K562 (cell line): ENCODE measurements at regions not wholly inside any gene's neighbourhood (a gene's known extent, or its start where the extent isn't known, plus 50 kb on each side); places are given as distances from the start of the nearest gene placed in this dataset.

Experiments used
- ATAC-seq: fragments of 200-7000 bp; cut with Tn5 transposase; 3 replicates; pipeline ENCODE4 v1.9.1; 2020; ENCODE audit warnings: moderate library complexity
- BruUV-seq: library from RNA; stranded (reverse); fragments of 400-500 nt; replicated peaks from 2 replicates; lab custom pipeline; 2021; lab: Mats Ljungman, UMichigan
- CTCF ChIA-PET: fragments of 300-600 bp; formaldehyde crosslinking; extraction: SDS; loops from one replicate; lab custom pipeline; 2021; ENCODE audit warnings: low intra/inter-chr PET ratio; lab: Yijun Ruan, JAX
- POLR2A ChIA-PET: fragments of 300-600, 350-650 bp; sonication (Branson Sonifier 250); formaldehyde crosslinking; extraction: SDS; loops from one replicate; lab custom pipeline; 2021; ENCODE audit warnings: antibody characterized with exemption, inconsistent platforms; lab: Yijun Ruan, JAX
- DNase-seq, 4 experiments: peaks; one replicate each; pipeline versions ENCODE4 v3.0.0 to v3.0.0-alpha.2; 2011 to 2018; ENCODE audit warnings: low spot score in 3 of 4, mixed read lengths in 3 of 4; ENCODE audit errors: extremely low read depth in 1 of 4
- FAIRE-seq: peaks from 2 replicates; lab custom pipeline; 2011; peaks lifted over from hg19 to GRCh38; lab: Jason Lieb, UNC
- H2AFZ ChIP-seq: 2 replicates; pipeline ENCODE4 v1.6.0; 2011; ENCODE audit warnings: low read depth, low read length, control low read depth, inconsistent platforms
- H3K27ac ChIP-seq: fragments of 200-600 bp; 3 replicates; pipeline ENCODE4 v1.8.0; 2011; ENCODE audit warnings: low read depth, mild to moderate bottlenecking, control low read depth, inconsistent platforms, low read length, moderate library complexity, mixed read lengths; ENCODE audit errors: extremely low read depth
- H3K27me3 ChIP-seq, 2 experiments: fragments of 300-600 bp in 1 of 2; 2 replicates in 1 of 2; 3 replicates in 1 of 2; pipeline versions ENCODE4 v1.6.0 to v1.8.0; 2011; ENCODE audit warnings: inconsistent platforms in 2 of 2, low read length in 2 of 2, mild to moderate bottlenecking in 1 of 2, mixed read lengths in 1 of 2, moderate library complexity in 1 of 2; ENCODE audit not compliant: control insufficient read depth in 2 of 2, insufficient read depth in 2 of 2
- H3K36me3 ChIP-seq: fragments of 300-600 bp; 3 replicates; pipeline ENCODE4 v1.8.0; 2011; ENCODE audit warnings: mild to moderate bottlenecking, low read length, inconsistent platforms; ENCODE audit not compliant: control insufficient read depth, insufficient read depth
- H3K4me1 ChIP-seq, 2 experiments: fragments of 200-600 bp in 1 of 2; replicated peaks in 1 of 2; 2 replicates in 1 of 2; 3 replicates in 1 of 2; pipeline versions ENCODE4 v1.5.1 to v1.8.0; 2011; ENCODE audit warnings: inconsistent platforms in 2 of 2, low read length in 2 of 2, mild to moderate bottlenecking in 1 of 2, mixed read lengths in 1 of 2, moderate library complexity in 1 of 2; ENCODE audit not compliant: control insufficient read depth in 2 of 2, insufficient read depth in 2 of 2
- H3K4me2 ChIP-seq: 2 replicates; pipeline ENCODE4 v1.6.1; 2011; ENCODE audit warnings: low read length, control low read depth, inconsistent platforms, mixed read lengths; ENCODE audit not compliant: insufficient read depth
- H3K4me3 ChIP-seq: fragments of 200-600 bp; sonication (generic), shearing (Covaris generic); 2 replicates; pipeline ENCODE4 v1.5.1; 2016; ENCODE audit warnings: control low read depth, inconsistent platforms
- H3K79me2 ChIP-seq: fragments of 200-600 bp; 3 replicates; pipeline ENCODE4 v1.8.0; 2011; ENCODE audit warnings: low read length, inconsistent platforms; ENCODE audit not compliant: control insufficient read depth, insufficient read depth
- H3K9ac ChIP-seq, 2 experiments: 2 replicates each; pipeline versions ENCODE4 v1.6.0 to v1.6.1; 2011; ENCODE audit warnings: low read depth in 2 of 2, low read length in 2 of 2, control low read depth in 1 of 2, inconsistent platforms in 1 of 2, mild to moderate bottlenecking in 1 of 2, mixed read lengths in 1 of 2; ENCODE audit not compliant: insufficient read depth in 1 of 2
- H3K9me1 ChIP-seq: one replicate; pipeline ENCODE4 v1.6.0; 2011; ENCODE audit warnings: inconsistent platforms, mild to moderate bottlenecking, low read length, moderate library complexity; ENCODE audit not compliant: control insufficient read depth, insufficient read depth
- H3K9me3 ChIP-seq: replicated peaks from 2 replicates; pipeline ENCODE4 v1.5.1; 2011; ENCODE audit warnings: low read depth, low read length, inconsistent platforms; ENCODE audit not compliant: control insufficient read depth, insufficient read depth
- H4K20me1 ChIP-seq: replicated peaks from 2 replicates; pipeline ENCODE4 v1.6.1; 2011; ENCODE audit warnings: low read length, inconsistent platforms, mixed read lengths; ENCODE audit not compliant: control insufficient read depth, insufficient read depth
- BHLHE40 ChIP-seq: IDR thresholded peaks from 2 replicates; pipeline ENCODE4 v1.6.1; 2011; ENCODE audit warnings: low read length, improper control_type of control experiment
- CBFA2T2 ChIP-seq: fragments of 450-650 bp; conservative IDR thresholded peaks from 2 replicates; pipeline ENCODE4 v1.6.1; 2017; ENCODE audit warnings: mild to moderate bottlenecking
- HDAC3 ChIP-seq: fragments of 450-650 bp; IDR thresholded peaks from 2 replicates; pipeline ENCODE4 v1.6.1; 2018; ENCODE audit warnings: borderline replicate concordance, mild to moderate bottlenecking, moderate library complexity; ENCODE audit not compliant: partially characterized antibody
- MEF2A ChIP-seq: IDR thresholded peaks from 2 replicates; pipeline ENCODE4 v1.6.1; 2011; ENCODE audit warnings: low read depth, mild to moderate bottlenecking, low read length, moderate library complexity; ENCODE audit not compliant: control insufficient read depth
- REST ChIP-seq, 2 experiments: fragments of 450-650 bp; formaldehyde crosslinking in 1 of 2; IDR thresholded peaks; 2 replicates each; pipeline versions ENCODE4 v1.4.0 to v1.6.1; 2014 to 2020; ENCODE audit warnings: mild to moderate bottlenecking in 2 of 2, borderline replicate concordance in 1 of 2, low read depth in 1 of 2
- TOE1 ChIP-seq, 2 experiments: fragments of 450-650 bp in 1 of 2; sonication (generic) in 1 of 2; formaldehyde crosslinking in 1 of 2; IDR thresholded peaks; 2 replicates each; pipeline versions ENCODE4 v1.7.1 to v1.8.0; 2016 to 2022; ENCODE audit warnings: borderline replicate concordance in 2 of 2, mild to moderate bottlenecking in 2 of 2, antibody characterized with exemption in 1 of 2, inconsistent platforms in 1 of 2, low read depth in 1 of 2, missing genetic modification reagents in 1 of 2, moderate library complexity in 1 of 2
- ZBTB26 ChIP-seq: fragments of 450-650 bp; formaldehyde crosslinking; IDR thresholded peaks from 2 replicates; pipeline ENCODE4 v1.4.0; 2022; ENCODE audit warnings: missing genetic modification characterization
- ZC3H4 ChIP-seq: sonication (generic); formaldehyde crosslinking; IDR thresholded peaks from 2 replicates; pipeline ENCODE4 v1.9.0; 2021; ENCODE audit warnings: missing genetic modification reagents, borderline replicate concordance
- ZNF644 ChIP-seq: fragments of 200-800 bp; sonication (Bioruptor generic); IDR thresholded peaks from 2 replicates; pipeline ENCODE4 v1.6.1; 2016; ENCODE audit warnings: low read depth, missing genetic modification characterization, missing compliant biosample characterization
- ZNF778 ChIP-seq: fragments of 450-650 bp; formaldehyde crosslinking; IDR thresholded peaks from 2 replicates; pipeline ENCODE4 v1.4.0; 2020; ENCODE audit warnings: mild to moderate bottlenecking, moderate library complexity
- WGBS: fragments of 100-300 bp; shearing (Covaris generic); methylation state at CpG from one replicate; pipeline ENCODE4 v1.1.6; 2016; ENCODE audit warnings: low coverage, mixed read lengths; ENCODE audit not compliant: insufficient coverage; ENCODE audit errors: missing lambda C conversion rate; 5-methylcytosine and 5-hydroxymethylcytosine counted together
- in situ Hi-C: fragments of 300-500 bp; cut with MboI; formaldehyde crosslinking; loops from 4 replicates; pipeline ENCODE4 v1.15.0; 2018; ENCODE audit warnings: inconsistent platforms, mixed read lengths
- intact Hi-C: fragments of 100-400 bp; cut with micrococcal nuclease; formaldehyde crosslinking; loops from 2 replicates; pipeline ENCODE4 v1.14.2; 2022

- WGBS = 3% methylated on average over 4 of the region's 4 CpGs
- in situ Hi-C loops = no loop called here
Observed at GRCh38 chr18:39751921-39752320, 2186.3 kb upstream of the CELF4 start.

More at GRCh38 chr18:39751921-39752320, 2186.3 kb upstream of the CELF4 start:
- Histone ChIP-seq H3K27me3 (no peaks in the 10 kb centered on the region), H3K36me3 (no peaks in the 10 kb centered on the region), H4K20me1 (no peaks in the 10 kb centered on the region), H3K9me3 (no peaks in the 10 kb centered on the region; the same call in 1 of the 2 replicates), H3K4me2 (no peak overlapping the region), H3K27ac (no peak overlapping the region), H3K9ac (no peak overlapping the region), H3K4me3 (no peak overlapping the region), H3K9me1 (no peaks in the 10 kb centered on the region), H2AFZ (no peak overlapping the region), H3K4me1 (no peaks in the 10 kb centered on the region), H3K79me2 (no peaks in the 10 kb centered on the region)
- no TSS peak for BruUV-seq
- no peak for DNase-seq
- no peak for FAIRE-seq
- intact Hi-C loops = no loop called here
- no peak for ATAC-seq
- TF ChIP-seq TOE1 (IDR thresholded peaks at IDR 0.05; ENCODE audit: borderline replicate concordance) = no peak
- TF ChIP-seq TOE1 (CRISPR knock-in tag; IDR thresholded peaks at IDR 0.05; ENCODE audit: borderline replicate concordance, low read depth) = no peak
- no peak for TF ChIP-seq ZBTB26
- no peak for TF ChIP-seq ZC3H4 (CRISPR knock-in tag)
- TF ChIP-seq ZNF778 (CRISPR knock-in tag) = no peak
- no peak for TF ChIP-seq BHLHE40
- no peak for TF ChIP-seq REST (IDR thresholded peaks at IDR 0.05; ENCODE audit: borderline replicate concordance)
- no peak for TF ChIP-seq REST (CRISPR knock-in tag; IDR thresholded peaks at IDR 0.05; ENCODE audit: low read depth)
- TF ChIP-seq ZNF644 (tag) = no peak
- TF ChIP-seq MEF2A = no peak
- TF ChIP-seq CBFA2T2 = no peak
- no peak for TF ChIP-seq HDAC3
- POLR2A ChIA-PET = no interaction called here
- CTCF ChIA-PET = no interaction called here
